Astrocyte of the hippocampus (primary cell): ENCODE measurements at regions not wholly inside any gene's neighbourhood (a gene's known extent, or its start where the extent isn't known, plus 50 kb on each side); places are given as distances from the start of the nearest gene placed in this dataset.
A peak's percentile ranks its signal among the peaks of the same experiment; 100 is the strongest.
"Not testable (repeated sequence)": the region's sequence is repeated elsewhere in the genome, so short reads cannot be mapped to it uniquely, and the experiment has no call there.

Experiments
- DNase-seq: peaks from one replicate; pipeline ENCODE4 v3.0.0; 2011; ENCODE audit warnings: low read depth, low spot score

DNA sequence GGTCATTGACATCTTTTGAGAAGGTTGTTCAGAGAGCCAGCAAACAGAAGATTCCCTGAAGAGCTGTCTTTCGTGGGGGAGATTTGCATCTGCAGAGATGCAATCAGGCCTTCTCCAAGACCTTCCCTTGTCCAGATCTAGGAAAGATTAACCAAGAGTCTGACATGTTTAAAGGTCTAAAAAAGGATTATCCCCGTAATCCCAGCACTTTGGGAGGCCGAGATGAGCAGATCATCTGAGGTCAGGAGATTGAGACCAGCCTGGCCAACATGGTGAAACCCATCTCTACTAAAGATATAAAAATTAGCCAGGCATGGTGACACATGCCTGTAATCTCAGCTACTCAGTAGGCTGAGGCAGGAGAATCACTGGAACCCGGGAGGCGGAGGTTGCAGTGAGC lies 169.6 kb upstream of the IRF2BP2 start:
- not testable (repeated sequence) for DNase-seq

- no peak for DNase-seq
Observed at GRCh38 chr1:234779160-234779538, 169.2 kb upstream of the IRF2BP2 start.

- DNase-seq, result no peak
Observed at GRCh38 chr1:234778221-234779159, 168.5 kb upstream of the IRF2BP2 start.

GRCh38 chr1:234777856-234778220 lies 167.9 kb upstream of the IRF2BP2 start:
- no peak for DNase-seq

- no peak for DNase-seq
Observed at GRCh38 chr1:234776876-234777855, 167.2 kb upstream of the IRF2BP2 start.

GRCh38 chr1:234776256-234776875 lies 166.4 kb upstream of the IRF2BP2 start:
- DNase-seq, result no peak

DNA sequence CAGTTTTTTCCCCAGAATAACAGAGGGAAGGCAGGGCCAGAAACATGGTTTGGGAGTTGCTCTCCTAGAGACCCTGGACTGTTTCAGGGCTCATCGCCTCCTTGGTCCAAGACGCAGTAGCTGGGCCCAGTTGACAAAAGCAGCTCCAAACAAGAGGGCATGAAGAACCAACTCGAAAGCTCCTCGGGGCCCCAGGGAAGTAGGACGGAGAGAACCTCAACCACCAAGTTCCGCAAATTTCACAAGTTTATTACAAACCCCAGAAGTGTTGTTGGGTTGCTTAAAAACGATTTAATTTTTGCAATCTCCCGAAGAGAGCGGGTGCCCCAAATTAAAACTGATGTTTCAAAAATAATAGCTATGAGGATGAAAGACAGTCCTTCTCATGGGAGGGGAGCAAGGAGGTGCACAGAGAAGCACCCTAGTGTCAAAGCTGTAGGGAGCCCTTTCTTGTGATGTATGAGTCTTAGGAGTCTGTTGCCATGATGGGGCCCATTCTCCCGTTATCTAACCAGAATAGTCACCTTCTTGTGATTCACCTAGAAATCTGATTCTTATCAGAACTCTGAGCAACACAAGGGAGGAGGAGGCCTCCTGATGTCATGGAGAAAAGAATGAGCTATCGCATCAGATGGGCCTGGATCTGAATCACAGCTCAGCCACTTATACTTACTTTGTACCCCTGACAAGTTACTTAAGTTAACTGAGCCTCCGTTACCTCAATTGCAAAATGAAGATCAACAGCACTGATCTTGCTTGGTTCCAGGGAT lies 165.7 kb upstream of the IRF2BP2 start:
- DNase-seq, result no peak

GRCh38 chr1:234774971-234775370 lies 165.0 kb upstream of the IRF2BP2 start:
- no peak for DNase-seq

- no peak for DNase-seq
Observed at GRCh38 chr1:234773936-234774677, 164.1 kb upstream of the IRF2BP2 start.

GRCh38 chr1:234772345-234773147 lies 162.6 kb upstream of the IRF2BP2 start:
- DNase-seq, result peak; percentile 99

- DNase-seq, result peak; percentile 54
Observed at GRCh38 chr1:234771642-234772344, 161.8 kb upstream of the IRF2BP2 start.

- no peak for DNase-seq
Observed at GRCh38 chr1:234770924-234771540, 161.1 kb upstream of the IRF2BP2 start.

GRCh38 chr1:234769986-234770795 lies 160.2 kb upstream of the IRF2BP2 start:
- no peak for DNase-seq

DNA sequence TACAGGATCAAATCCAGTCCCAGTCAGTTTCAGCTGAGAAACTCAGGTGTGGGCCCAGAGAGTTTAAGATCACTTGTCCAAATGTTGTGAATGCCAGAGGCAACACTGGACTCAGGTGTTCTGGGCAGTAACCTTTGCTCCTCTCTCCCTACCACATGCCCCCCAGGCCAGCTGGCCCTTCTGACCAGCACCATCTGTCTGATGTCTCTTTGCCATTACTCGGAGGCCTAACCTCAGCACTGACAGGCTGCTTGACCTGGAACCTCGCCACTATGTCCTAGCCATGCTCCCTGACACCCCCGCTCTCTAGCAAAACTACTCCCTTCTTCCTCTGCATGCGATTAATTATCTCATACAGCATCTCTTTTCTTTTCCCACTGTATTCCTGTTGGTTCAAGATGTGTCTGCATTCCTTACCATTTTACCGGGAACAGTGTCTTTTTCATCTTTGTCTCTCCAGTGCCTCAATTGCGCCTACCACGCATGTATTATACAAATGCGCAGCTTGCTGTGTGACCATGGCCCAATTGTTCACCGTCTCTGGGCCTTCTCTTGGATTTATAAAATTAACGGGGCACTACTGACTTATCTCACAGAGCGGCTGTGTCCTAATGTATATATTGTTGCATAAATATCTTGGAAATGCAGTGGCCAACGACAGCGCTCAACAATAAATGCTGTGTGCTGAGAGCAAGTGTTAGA lies 159.5 kb upstream of the IRF2BP2 start:
- no peak for DNase-seq

DNA sequence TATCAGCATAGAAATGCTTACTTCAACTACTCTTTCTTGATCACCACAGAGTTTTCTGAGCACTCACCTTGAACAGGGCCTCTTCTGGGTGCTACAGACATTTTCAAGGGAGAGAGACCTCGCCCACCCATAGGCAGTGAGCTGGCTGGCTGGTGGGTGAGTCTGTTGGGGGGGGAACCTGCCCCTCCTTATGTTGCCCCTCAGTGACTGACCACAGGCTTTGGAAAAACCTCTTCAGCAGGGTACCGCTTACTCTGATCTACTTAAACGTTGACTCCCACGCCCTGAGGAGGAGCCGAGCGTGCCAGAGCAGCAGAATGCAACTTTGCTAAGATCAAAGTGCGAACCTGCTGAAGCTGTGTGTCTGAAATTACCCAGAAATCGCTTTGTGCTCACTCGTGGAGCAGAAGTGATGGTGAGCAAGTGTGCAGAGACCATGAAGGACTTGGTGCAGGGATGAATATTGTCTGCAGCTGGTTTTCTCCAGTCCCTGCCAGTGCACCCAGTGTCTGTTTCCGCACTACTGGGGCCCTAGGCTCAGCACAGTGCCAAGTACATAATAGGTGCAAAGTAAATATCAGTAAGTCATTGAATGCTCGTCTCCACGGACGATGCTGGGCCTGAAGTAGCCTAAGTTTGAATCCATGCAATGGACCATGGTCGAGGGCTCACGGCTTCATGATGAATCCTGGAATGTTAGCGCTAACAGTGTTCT lies 158.7 kb upstream of the IRF2BP2 start:
- no peak for DNase-seq

DNA sequence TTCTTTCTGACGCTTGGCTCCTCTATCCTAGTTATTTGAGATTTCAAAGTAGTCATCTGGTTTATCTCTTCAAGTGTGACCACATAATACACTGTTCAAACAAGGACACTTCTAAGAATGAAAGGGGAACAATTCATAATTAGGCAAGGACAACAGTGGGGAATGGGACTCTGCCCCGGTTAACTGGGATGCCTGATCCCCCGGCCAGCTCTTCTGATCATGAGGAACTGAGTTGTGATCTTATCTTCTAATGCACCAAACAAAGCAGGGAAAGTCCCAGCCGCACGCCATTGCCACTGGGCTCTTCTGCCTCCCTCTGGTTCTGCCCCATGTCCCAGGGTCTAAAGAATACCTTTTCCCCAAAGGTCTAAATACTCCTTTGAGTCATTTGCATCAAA lies 158.2 kb upstream of the IRF2BP2 start:
- DNase-seq, result no peak
